Endothelial cell of umbilical vein (primary cell): ENCODE measurements at regions not wholly inside any gene's neighbourhood (a gene's known extent, or its start where the extent isn't known, plus 50 kb on each side); places are given as distances from the start of the nearest gene placed in this dataset.

Experiments used
- EZH2 ChIP-seq: IDR thresholded peaks from 2 replicates; pipeline ENCODE4 v1.6.1; 2012; ENCODE audit warnings: borderline replicate concordance, low read depth, mild to moderate bottlenecking, moderate library complexity, low read length, inconsistent platforms; ENCODE audit not compliant: severe bottlenecking
- GATA2 ChIP-seq: IDR thresholded peaks from 2 replicates; pipeline ENCODE4 v1.7.0; 2011; ENCODE audit warnings: low read depth, mild to moderate bottlenecking, moderate library complexity, mixed read lengths, low read length; ENCODE audit not compliant: insufficient read length, insufficient read depth
- MYC ChIP-seq: IDR thresholded peaks from one replicate; pipeline ENCODE4 v1.6.1; 2011; ENCODE audit warnings: mild to moderate bottlenecking, low read depth, low read length
- POLR2A ChIP-seq: IDR thresholded peaks from 2 replicates; pipeline ENCODE4 v1.6.1; 2012; ENCODE audit warnings: low read depth, mild to moderate bottlenecking, control low read depth, low read length
- POLR2AphosphoS5 ChIP-seq: IDR thresholded peaks from 2 replicates; pipeline ENCODE4 v1.6.1; 2012; ENCODE audit warnings: low read depth, mild to moderate bottlenecking, control low read depth, low read length, moderate library complexity; ENCODE audit not compliant: insufficient read depth
- TF ChIP-seq, protein P1 (sequence below), 2 donors: IDR thresholded peaks; 1 replicate in 1 of 2; 2 replicates in 1 of 2; pipeline ENCODE4 v1.5.1; 2011; ENCODE audit warnings: low read length in 2 of 2, mild to moderate bottlenecking in 2 of 2, moderate library complexity in 2 of 2, control low read depth in 1 of 2, inconsistent platforms in 1 of 2, low read depth in 1 of 2; ENCODE audit not compliant: insufficient read depth in 1 of 2; ENCODE audit errors: extremely low read depth in 1 of 2
- TF ChIP-seq, protein P2 (sequence below): IDR thresholded peaks from 2 replicates; pipeline ENCODE4 v1.6.1; 2011; ENCODE audit not compliant: insufficient read depth, insufficient read length

DNA sequence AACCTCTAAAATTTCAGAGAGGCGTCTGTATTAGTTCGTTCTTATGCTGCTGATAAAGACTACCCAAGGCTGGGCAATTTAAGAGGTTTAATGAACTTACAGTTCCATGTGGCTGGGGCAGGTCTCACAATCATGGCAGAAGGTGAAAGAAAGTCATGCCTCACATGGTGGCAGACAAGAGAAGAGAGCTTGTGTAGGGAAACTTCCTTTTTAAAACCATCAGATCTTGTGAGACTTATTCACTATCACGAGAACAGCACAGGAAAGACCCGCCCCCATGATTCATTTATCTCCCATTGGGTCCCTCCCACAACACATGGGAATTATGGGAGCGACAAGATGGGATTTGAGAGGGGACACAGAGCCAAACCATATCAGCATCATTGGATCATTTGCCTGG is 183.2 kb upstream of the SIX2 start:
- TF ChIP-seq, protein P1, sequence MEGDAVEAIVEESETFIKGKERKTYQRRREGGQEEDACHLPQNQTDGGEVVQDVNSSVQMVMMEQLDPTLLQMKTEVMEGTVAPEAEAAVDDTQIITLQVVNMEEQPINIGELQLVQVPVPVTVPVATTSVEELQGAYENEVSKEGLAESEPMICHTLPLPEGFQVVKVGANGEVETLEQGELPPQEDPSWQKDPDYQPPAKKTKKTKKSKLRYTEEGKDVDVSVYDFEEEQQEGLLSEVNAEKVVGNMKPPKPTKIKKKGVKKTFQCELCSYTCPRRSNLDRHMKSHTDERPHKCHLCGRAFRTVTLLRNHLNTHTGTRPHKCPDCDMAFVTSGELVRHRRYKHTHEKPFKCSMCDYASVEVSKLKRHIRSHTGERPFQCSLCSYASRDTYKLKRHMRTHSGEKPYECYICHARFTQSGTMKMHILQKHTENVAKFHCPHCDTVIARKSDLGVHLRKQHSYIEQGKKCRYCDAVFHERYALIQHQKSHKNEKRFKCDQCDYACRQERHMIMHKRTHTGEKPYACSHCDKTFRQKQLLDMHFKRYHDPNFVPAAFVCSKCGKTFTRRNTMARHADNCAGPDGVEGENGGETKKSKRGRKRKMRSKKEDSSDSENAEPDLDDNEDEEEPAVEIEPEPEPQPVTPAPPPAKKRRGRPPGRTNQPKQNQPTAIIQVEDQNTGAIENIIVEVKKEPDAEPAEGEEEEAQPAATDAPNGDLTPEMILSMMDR (IDR thresholded peaks at IDR 0.05; ENCODE audit: extremely low read depth in 1 of 2, insufficient read depth in 1 of 2, low read depth in 1 of 2, low read length in 2 of 2), result no peak
- TF ChIP-seq POLR2A (no peak), POLR2AphosphoS5 (no peak), EZH2 (no peak), MYC (no peak), GATA2 (no peak)
- TF ChIP-seq, protein P2, sequence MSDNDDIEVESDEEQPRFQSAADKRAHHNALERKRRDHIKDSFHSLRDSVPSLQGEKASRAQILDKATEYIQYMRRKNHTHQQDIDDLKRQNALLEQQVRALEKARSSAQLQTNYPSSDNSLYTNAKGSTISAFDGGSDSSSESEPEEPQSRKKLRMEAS, result no peak
